Activated CD4-positive, alpha-beta memory T cell treated with anti-CD3 and anti-CD28 coated beads, Interleukin-2, amount 10 ng/mL, durations not matched to agents 7 days and 5 days (primary cell): ENCODE measurements at regions not wholly inside any gene's neighbourhood (a gene's known extent, or its start where the extent isn't known, plus 50 kb on each side); places are given as distances from the start of the nearest gene placed in this dataset.

ENCODE experiments used
- CTCF ChIA-PET: fragments of 350-600 bp; sonication (Branson Sonifier 250); formaldehyde crosslinking; loops from one replicate; lab custom pipeline; 2021; ENCODE audit warnings: antibody characterized with exemption, inconsistent platforms; lab: Charles Lee
- POLR2A ChIA-PET: fragments of 350-600 bp; sonication (Branson Sonifier 250); formaldehyde crosslinking; loops from one replicate; lab custom pipeline; 2021; ENCODE audit warnings: antibody characterized with exemption; lab: Charles Lee
- DNase-seq: peaks from one replicate; pipeline ENCODE4 v3.0.0-alpha.2; 2020
- H3K27ac Mint-ChIP-seq: one replicate; pipeline ENCODE4 v1.8.0; 2021; ENCODE audit warnings: mild to moderate bottlenecking, mixed read lengths
- H3K27me3 Mint-ChIP-seq: one replicate; pipeline ENCODE4 v1.8.0; 2021; ENCODE audit warnings: mixed read lengths
- H3K36me3 Mint-ChIP-seq: one replicate; pipeline ENCODE4 v1.8.0; 2021; ENCODE audit warnings: low read depth, mixed read lengths
- H3K4me1 Mint-ChIP-seq: one replicate; pipeline ENCODE4 v1.8.0; 2021; ENCODE audit warnings: mixed read lengths
- H3K4me3 Mint-ChIP-seq: one replicate; pipeline ENCODE4 v1.8.0; 2021; ENCODE audit warnings: mild to moderate bottlenecking, mixed read lengths
- H3K9me3 Mint-ChIP-seq: one replicate; pipeline ENCODE4 v1.8.0; 2021; ENCODE audit warnings: mixed read lengths

- POLR2A ChIA-PET, result no interaction called here
- no peak for DNase-seq
- Mint-ChIP-seq H3K27me3 (no peaks in the 10 kb centered on the region), H3K9me3 (no peaks in the 10 kb centered on the region), H3K4me3 (no peak overlapping the region), H3K4me1 (no peaks in the 10 kb centered on the region), H3K27ac (no peak overlapping the region), H3K36me3 (no peaks in the 10 kb centered on the region)
- CTCF ChIA-PET, result no interaction called here
Measured at GRCh38 chr2:23327887-23328286, 57.1 kb upstream of the KLHL29 start.

- Mint-ChIP-seq H3K9me3 (no peaks in the 10 kb centered on the region), H3K4me3 (no peak overlapping the region), H3K27ac (no peak overlapping the region), H3K36me3 (no peaks in the 10 kb centered on the region), H3K4me1 (no peaks in the 10 kb centered on the region), H3K27me3 (peaks cover 5% of the 10 kb centered on the region)
- POLR2A ChIA-PET, result no interaction called here
- CTCF ChIA-PET, result no interaction called here
- DNase-seq, result no peak
Measured at GRCh38 chr2:23330214-23330613, 54.8 kb upstream of the KLHL29 start.
